ENCODE measurements at regions not wholly inside any gene's neighbourhood (a gene's known extent, or its start where the extent isn't known, plus 50 kb on each side); places are given as distances from the start of the nearest gene placed in this dataset.
A peak's percentile ranks its signal among the peaks of the same experiment; 100 is the strongest.

DNA sequence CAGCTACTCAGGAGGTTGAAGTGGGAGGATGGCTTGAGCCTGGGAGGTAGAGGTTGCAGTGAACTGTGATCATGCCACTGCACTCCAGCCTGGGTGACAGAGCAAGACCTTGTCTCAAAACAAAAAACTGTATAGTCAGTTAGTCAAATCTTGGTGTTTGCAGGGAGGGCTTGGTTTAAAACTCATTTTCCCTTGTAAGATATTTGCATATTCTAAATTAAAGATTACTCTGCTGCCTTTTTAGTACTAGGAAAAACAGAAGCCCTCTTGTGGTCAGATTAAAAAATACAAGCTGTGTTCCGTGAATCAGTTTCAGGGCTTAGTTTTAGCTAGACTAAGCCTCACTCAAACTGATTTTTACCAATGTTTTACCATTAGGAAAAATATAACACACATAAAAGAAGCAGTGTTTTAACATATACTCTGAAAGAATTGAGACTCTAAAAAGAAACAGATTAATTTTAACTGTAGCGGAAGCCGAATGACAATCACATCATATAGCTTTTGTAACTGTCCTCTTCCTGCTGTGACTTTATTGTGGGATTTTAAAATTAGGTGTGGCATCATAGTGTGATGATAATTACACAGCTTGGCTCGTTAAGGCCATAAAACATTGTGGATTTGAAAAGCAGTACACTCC is 84.9 kb upstream of the BASP1 start:
- Histone ChIP-seq H3K27me3 (ENCODE audit: control insufficient read depth, insufficient read depth, low read length) (no peaks in the 10 kb centered on the region), H3K4me3 (ENCODE audit: low read depth, low read length) (no peak overlapping the region), H3K36me3 (ENCODE audit: control insufficient read depth, insufficient read depth, low read length) (no peaks in the 10 kb centered on the region)
- DNase-seq (ENCODE audit: low read depth) = no peak
- TF ChIP-seq, protein P1, sequence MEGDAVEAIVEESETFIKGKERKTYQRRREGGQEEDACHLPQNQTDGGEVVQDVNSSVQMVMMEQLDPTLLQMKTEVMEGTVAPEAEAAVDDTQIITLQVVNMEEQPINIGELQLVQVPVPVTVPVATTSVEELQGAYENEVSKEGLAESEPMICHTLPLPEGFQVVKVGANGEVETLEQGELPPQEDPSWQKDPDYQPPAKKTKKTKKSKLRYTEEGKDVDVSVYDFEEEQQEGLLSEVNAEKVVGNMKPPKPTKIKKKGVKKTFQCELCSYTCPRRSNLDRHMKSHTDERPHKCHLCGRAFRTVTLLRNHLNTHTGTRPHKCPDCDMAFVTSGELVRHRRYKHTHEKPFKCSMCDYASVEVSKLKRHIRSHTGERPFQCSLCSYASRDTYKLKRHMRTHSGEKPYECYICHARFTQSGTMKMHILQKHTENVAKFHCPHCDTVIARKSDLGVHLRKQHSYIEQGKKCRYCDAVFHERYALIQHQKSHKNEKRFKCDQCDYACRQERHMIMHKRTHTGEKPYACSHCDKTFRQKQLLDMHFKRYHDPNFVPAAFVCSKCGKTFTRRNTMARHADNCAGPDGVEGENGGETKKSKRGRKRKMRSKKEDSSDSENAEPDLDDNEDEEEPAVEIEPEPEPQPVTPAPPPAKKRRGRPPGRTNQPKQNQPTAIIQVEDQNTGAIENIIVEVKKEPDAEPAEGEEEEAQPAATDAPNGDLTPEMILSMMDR (IDR thresholded peaks at IDR 0.05; ENCODE audit: insufficient read depth, low read length, poor library complexity, severe bottlenecking) = peak; percentile 57

DNA sequence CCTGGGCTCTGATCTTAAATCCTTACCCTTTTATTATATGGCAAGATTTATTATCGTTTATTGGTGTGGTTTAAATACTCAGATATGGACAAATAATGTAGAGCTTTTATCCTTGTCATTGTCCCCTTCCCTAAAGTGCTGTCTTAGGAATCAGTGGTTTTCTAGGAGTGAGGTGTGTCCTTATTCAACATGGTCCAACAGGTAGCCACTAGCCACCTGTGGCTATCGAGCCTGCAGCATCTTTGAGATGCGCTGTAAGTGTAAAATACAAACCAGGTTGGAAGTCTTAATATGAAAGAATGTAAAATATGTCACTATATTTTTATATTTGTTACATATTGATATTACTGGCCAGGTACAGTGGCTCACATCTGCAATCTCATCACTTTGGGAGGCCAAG is 82.4 kb upstream of the BASP1 start:
- Histone ChIP-seq H3K4me3 (ENCODE audit: low read depth, low read length) (no peak overlapping the region), H3K27me3 (ENCODE audit: control insufficient read depth, insufficient read depth, low read length) (no peaks in the 10 kb centered on the region), H3K36me3 (ENCODE audit: control insufficient read depth, insufficient read depth, low read length) (no peaks in the 10 kb centered on the region)
- TF ChIP-seq, protein P1 (IDR thresholded peaks at IDR 0.05; ENCODE audit: insufficient read depth, low read length, poor library complexity, severe bottlenecking) = no peak
- DNase-seq (ENCODE audit: low read depth) = no peak

DNA sequence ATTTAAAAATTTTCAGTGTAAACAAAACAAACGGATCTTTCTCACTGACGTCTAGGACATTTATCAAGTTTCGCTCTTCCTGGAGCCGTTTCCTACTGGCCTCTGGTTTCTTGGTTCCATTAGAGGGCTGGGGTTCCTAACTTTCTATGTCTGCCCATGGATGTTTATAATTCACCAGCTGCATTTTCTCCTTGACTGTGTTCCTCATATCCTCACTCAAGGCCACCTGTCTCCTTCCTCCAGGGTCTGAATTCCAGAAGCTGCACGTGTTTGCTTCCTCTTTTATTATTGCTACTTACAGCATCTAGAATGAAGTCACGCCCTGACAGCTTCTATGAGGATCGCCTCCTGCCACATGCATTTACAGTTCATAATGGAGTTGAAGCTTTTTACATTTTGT is 74.1 kb upstream of the BASP1 start:
- no peak for DNase-seq (ENCODE audit: low read depth)

DNA sequence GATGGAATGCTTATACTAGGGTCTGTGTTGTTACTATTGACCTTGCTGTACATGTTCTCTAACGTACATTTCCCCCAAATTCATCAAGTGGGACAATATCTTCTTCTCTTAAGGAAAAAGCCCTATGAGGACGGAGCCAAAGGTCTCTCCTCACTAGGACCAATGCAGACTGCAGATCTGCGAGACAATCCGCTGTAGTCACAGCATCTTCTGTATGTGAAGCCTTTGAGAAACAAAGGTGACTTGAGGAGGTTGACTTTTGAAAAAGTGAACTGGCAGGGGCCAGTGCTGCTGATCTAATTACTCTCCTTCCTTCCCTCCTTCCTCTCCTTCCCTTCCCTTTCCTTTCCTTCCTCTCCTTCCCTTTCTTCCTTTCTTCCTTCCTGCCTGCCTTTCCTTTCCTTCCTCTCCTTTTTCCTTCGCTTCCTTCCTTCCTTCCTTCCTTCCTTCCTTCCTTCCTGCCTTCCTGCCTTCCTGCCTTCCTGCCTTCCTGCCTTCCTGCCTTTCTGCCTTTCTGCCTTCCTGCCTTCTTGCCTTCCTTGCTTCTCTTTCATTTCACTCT is 71.1 kb upstream of the BASP1 start:
- no peak for DNase-seq (ENCODE audit: low read depth)
- Histone ChIP-seq H3K27me3 (ENCODE audit: control insufficient read depth, insufficient read depth, low read length) (no peaks in the 10 kb centered on the region), H3K36me3 (ENCODE audit: control insufficient read depth, insufficient read depth, low read length) (no peaks in the 10 kb centered on the region), H3K4me3 (ENCODE audit: low read depth, low read length) (no peak overlapping the region)
- TF ChIP-seq, protein P1 (IDR thresholded peaks at IDR 0.05; ENCODE audit: insufficient read depth, low read length, poor library complexity, severe bottlenecking) = no peak

More for the DNA sequence above, 74.1 kb upstream of the BASP1 start:
- Histone ChIP-seq H3K36me3 (ENCODE audit: control insufficient read depth, insufficient read depth, low read length) (no peaks in the 10 kb centered on the region), H3K27me3 (ENCODE audit: control insufficient read depth, insufficient read depth, low read length) (no peaks in the 10 kb centered on the region), H3K4me3 (ENCODE audit: low read depth, low read length) (no peak overlapping the region)
- TF ChIP-seq, protein P1 (IDR thresholded peaks at IDR 0.05; ENCODE audit: insufficient read depth, low read length, poor library complexity, severe bottlenecking) = no peak

DNA sequence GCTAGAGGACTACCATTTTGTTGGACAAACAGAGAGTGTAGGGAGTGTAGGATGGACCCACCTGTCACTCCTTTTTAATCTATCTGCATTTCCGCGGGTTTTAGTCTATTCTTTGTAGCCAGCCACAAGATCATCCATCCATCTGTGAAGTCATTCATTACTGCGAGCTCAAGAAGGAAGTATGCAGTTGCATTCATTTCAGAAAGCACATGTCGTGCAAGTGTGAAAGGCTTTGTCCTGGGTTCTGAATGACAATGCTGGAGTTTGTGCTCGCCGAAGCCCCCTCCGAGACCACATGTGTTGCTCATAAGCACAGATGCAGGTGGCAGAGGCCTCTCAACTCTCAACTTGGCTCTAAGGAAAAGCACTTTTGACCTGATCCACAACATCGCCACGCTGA is 70.3 kb upstream of the BASP1 start:
- no peaks in the 10 kb centered on the region for H3K36me3 ChIP-seq (ENCODE audit: control insufficient read depth, insufficient read depth, low read length)
- TF ChIP-seq, protein P1 (IDR thresholded peaks at IDR 0.05; ENCODE audit: insufficient read depth, low read length, poor library complexity, severe bottlenecking) = no peak
- H3K27me3 ChIP-seq (ENCODE audit: control insufficient read depth, insufficient read depth, low read length) = no peaks in the 10 kb centered on the region

DNA sequence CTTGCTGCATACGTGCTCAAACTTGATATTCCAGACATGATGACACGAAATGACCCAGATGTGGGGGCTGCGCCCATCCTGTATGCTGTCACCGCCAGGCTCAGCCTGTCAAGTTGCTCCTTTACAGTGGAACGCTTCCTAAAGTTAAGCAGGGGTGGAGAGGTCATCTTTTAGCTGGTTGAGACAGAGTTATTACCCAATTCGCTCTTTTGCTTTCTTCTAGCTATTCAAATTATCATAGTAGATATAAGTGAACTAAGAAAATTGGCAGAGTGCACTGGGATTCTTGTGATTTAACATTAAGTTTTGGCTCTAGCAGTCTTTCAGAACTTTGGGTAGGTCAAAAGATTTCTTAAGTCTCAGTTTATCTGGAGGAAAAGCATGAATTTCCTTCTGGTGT is 69.8 kb upstream of the BASP1 start:
- TF ChIP-seq, protein P1 (IDR thresholded peaks at IDR 0.05; ENCODE audit: insufficient read depth, low read length, poor library complexity, severe bottlenecking) = no peak
- DNase-seq (ENCODE audit: low read depth) = no peak
- Histone ChIP-seq H3K4me3 (ENCODE audit: low read depth, low read length) (no peak overlapping the region), H3K27me3 (ENCODE audit: control insufficient read depth, insufficient read depth, low read length) (no peaks in the 10 kb centered on the region), H3K36me3 (ENCODE audit: control insufficient read depth, insufficient read depth, low read length) (no peaks in the 10 kb centered on the region)

More for the DNA sequence above, 70.3 kb upstream of the BASP1 start:
- DNase-seq (ENCODE audit: low read depth) = no peak
- H3K4me3 ChIP-seq (ENCODE audit: low read depth, low read length) = no peak overlapping the region

All from kidney epithelial cell (primary cell).